ENCODE measurements at regions not wholly inside any gene's neighbourhood (a gene's known extent, or its start where the extent isn't known, plus 50 kb on each side); places are given as distances from the start of the nearest gene placed in this dataset.
"Not testable (repeated sequence)": the region's sequence is repeated elsewhere in the genome, so short reads cannot be mapped to it uniquely, and the experiment has no call there.

GRCh38 chr6:60408747-60409146, 1877.3 kb downstream of the KHDRBS2 start:
- H4K5ac ChIP-seq (ENCODE audit: insufficient read length, low read depth, low read length); H3K9ac ChIP-seq (replicated peaks in 1 of 4; ENCODE audit: extremely low read depth in 1 of 4, low read depth in 3 of 4, low read length in 3 of 4); H3K4me3 ChIP-seq (ENCODE audit: extremely low read depth in 1 of 4, insufficient read depth in 2 of 4, low read depth in 3 of 4, low read length in 4 of 4); H3K56ac ChIP-seq (replicated peaks; ENCODE audit: insufficient read length, low read depth, low read length); H4K91ac ChIP-seq (replicated peaks; ENCODE audit: insufficient read length, low read length); H3K9me3 ChIP-seq (ENCODE audit: insufficient read depth in 2 of 2, low read depth in 1 of 2, low read length in 1 of 2); H3K4ac ChIP-seq (replicated peaks; ENCODE audit: insufficient read length, low read depth, low read length); H3K27ac ChIP-seq (ENCODE audit: low read depth, low read length); H2AK5ac ChIP-seq (ENCODE audit: low read depth, low read length); H3K14ac ChIP-seq (ENCODE audit: insufficient read length); H3K23me2 ChIP-seq (ENCODE audit: low read depth, low read length); H2BK15ac ChIP-seq (ENCODE audit: low read length); H2BK12ac ChIP-seq (ENCODE audit: low read depth, low read length); H3K79me2 ChIP-seq (ENCODE audit: control insufficient read depth in 1 of 2, insufficient read depth in 2 of 2, low read length in 2 of 2); H3K4me1 ChIP-seq (replicated peaks in 1 of 4; ENCODE audit: control insufficient read depth in 3 of 4, insufficient read depth in 4 of 4, low read length in 3 of 4); H3K27me3 ChIP-seq (replicated peaks in 1 of 4; ENCODE audit: control insufficient read depth in 3 of 4, extremely low read depth in 1 of 4, insufficient read depth in 3 of 4, low read length in 3 of 4); DNase-seq (ENCODE audit: low read depth in 1 of 2, low spot score in 2 of 2); H2BK20ac ChIP-seq (ENCODE audit: low read length); H2AFZ ChIP-seq (ENCODE audit: low read length); H3K79me1 ChIP-seq (ENCODE audit: low read depth, low read length); H2BK5ac ChIP-seq (ENCODE audit: low read depth, low read length); H4K8ac ChIP-seq (ENCODE audit: extremely low read depth, insufficient read depth, low read length); H3K18ac ChIP-seq (ENCODE audit: extremely low read depth, low read length); H3K4me2 ChIP-seq (ENCODE audit: insufficient read depth in 1 of 2, low read depth in 2 of 2, low read length in 2 of 2); POLR2A ChIA-PET (ENCODE audit: partially characterized antibody); CTCF ChIA-PET (ENCODE audit: partially characterized antibody); H3K23ac ChIP-seq (ENCODE audit: insufficient read length); H3K36me3 ChIP-seq (ENCODE audit: control insufficient read depth in 2 of 4, insufficient read depth in 4 of 4, low read length in 3 of 4); H2BK120ac ChIP-seq (replicated peaks; ENCODE audit: low read depth, low read length); FAIRE-seq; H4K20me1 ChIP-seq (replicated peaks in 1 of 2; ENCODE audit: control insufficient read depth in 1 of 2, insufficient read depth in 2 of 2, low read length in 2 of 2): not testable (repeated sequence)
- WGBS, 2 experiments (ENCODE audit: extremely low coverage in 1 of 2, insufficient coverage in 1 of 2, insufficient read length in 1 of 2, insufficient replicate concordance in 2 of 2, low coverage in 1 of 2, low lambda C conversion rate in 2 of 2, missing lambda C conversion rate in 1 of 2): 71% methylated on average over 1 of the region's 3 CpGs; no CpG with 5 or more reads in 1 of the 2 experiments

DNA sequence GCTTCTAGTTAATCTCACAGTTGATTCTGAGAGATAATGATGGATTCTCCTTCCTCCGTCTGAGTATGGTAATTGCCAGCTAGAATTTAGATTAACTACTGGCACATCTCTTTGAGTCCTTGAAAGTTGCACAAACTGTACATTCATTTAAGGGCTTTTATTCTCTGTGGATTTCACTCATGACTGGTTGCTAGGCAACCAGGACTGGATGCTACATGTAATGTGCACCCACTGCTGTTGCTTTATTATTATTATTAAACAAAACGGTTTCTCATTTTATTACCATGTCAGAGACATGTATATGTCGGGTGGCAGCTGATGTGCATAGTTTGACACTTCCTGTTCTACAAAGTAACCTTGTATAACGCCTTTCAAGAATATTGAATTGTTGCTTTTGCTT, 1882.8 kb downstream of the KHDRBS2 start:
- H4K20me1 ChIP-seq (replicated peaks in 1 of 2; ENCODE audit: control insufficient read depth in 1 of 2, insufficient read depth in 2 of 2, low read length in 2 of 2); H3K56ac ChIP-seq (replicated peaks; ENCODE audit: insufficient read length, low read depth, low read length); H3K36me3 ChIP-seq (ENCODE audit: control insufficient read depth in 2 of 4, insufficient read depth in 4 of 4, low read length in 3 of 4); H3K4me1 ChIP-seq (replicated peaks in 1 of 4; ENCODE audit: control insufficient read depth in 3 of 4, insufficient read depth in 4 of 4, low read length in 3 of 4); H4K91ac ChIP-seq (replicated peaks; ENCODE audit: insufficient read length, low read length); FAIRE-seq; H3K27ac ChIP-seq (ENCODE audit: low read depth, low read length); H3K27me3 ChIP-seq (replicated peaks in 1 of 4; ENCODE audit: control insufficient read depth in 3 of 4, extremely low read depth in 1 of 4, insufficient read depth in 3 of 4, low read length in 3 of 4); H2AK5ac ChIP-seq (ENCODE audit: low read depth, low read length); H2AFZ ChIP-seq (ENCODE audit: low read length); H3K9ac ChIP-seq (replicated peaks in 1 of 4; ENCODE audit: extremely low read depth in 1 of 4, low read depth in 3 of 4, low read length in 3 of 4); H3K4me2 ChIP-seq (ENCODE audit: insufficient read depth in 1 of 2, low read depth in 2 of 2, low read length in 2 of 2); H2BK15ac ChIP-seq (ENCODE audit: low read length); H3K18ac ChIP-seq (ENCODE audit: extremely low read depth, low read length); H3K79me2 ChIP-seq (ENCODE audit: control insufficient read depth in 1 of 2, insufficient read depth in 2 of 2, low read length in 2 of 2); H2BK5ac ChIP-seq (ENCODE audit: low read depth, low read length); H3K4ac ChIP-seq (replicated peaks; ENCODE audit: insufficient read length, low read depth, low read length); H3K79me1 ChIP-seq (ENCODE audit: low read depth, low read length); H3K23ac ChIP-seq (ENCODE audit: insufficient read length); H3K23me2 ChIP-seq (ENCODE audit: low read depth, low read length); H2BK120ac ChIP-seq (replicated peaks; ENCODE audit: low read depth, low read length); H3K9me3 ChIP-seq (ENCODE audit: insufficient read depth in 2 of 2, low read depth in 1 of 2, low read length in 1 of 2); H4K8ac ChIP-seq (ENCODE audit: extremely low read depth, insufficient read depth, low read length); DNase-seq (ENCODE audit: low read depth in 1 of 2, low spot score in 2 of 2); POLR2A ChIA-PET (ENCODE audit: partially characterized antibody); H2BK12ac ChIP-seq (ENCODE audit: low read depth, low read length); H3K14ac ChIP-seq (ENCODE audit: insufficient read length); H2BK20ac ChIP-seq (ENCODE audit: low read length); H4K5ac ChIP-seq (ENCODE audit: insufficient read length, low read depth, low read length); CTCF ChIA-PET (ENCODE audit: partially characterized antibody); H3K4me3 ChIP-seq (ENCODE audit: extremely low read depth in 1 of 4, insufficient read depth in 2 of 4, low read depth in 3 of 4, low read length in 4 of 4): not testable (repeated sequence)
- WGBS, 2 experiments (ENCODE audit: extremely low coverage in 1 of 2, insufficient coverage in 1 of 2, insufficient read length in 1 of 2, insufficient replicate concordance in 2 of 2, low coverage in 1 of 2, low lambda C conversion rate in 2 of 2, missing lambda C conversion rate in 1 of 2): 88% methylated on average over 4 of the region's 4 CpGs; no CpG with 5 or more reads in 1 of the 2 experiments

Measured in H1 (cell line).